AG09319 (cell line): ENCODE measurements at regions not wholly inside any gene's neighbourhood (a gene's known extent, or its start where the extent isn't known, plus 50 kb on each side); places are given as distances from the start of the nearest gene placed in this dataset.

Source experiments
- DNase-seq: peaks from one replicate; pipeline ENCODE4 v3.0.0-alpha.2; 2010; ENCODE audit warnings: low read depth; ENCODE audit errors: extremely low read depth
- TF ChIP-seq, protein P1 (sequence below): IDR thresholded peaks from 2 replicates; pipeline ENCODE4 v1.5.1; 2011; ENCODE audit warnings: low read depth, mild to moderate bottlenecking, inconsistent platforms, low read length, moderate library complexity

GRCh38 chr7:115491744-115492380 is 538.7 kb downstream of the TFEC start:
- TF ChIP-seq, protein P1, sequence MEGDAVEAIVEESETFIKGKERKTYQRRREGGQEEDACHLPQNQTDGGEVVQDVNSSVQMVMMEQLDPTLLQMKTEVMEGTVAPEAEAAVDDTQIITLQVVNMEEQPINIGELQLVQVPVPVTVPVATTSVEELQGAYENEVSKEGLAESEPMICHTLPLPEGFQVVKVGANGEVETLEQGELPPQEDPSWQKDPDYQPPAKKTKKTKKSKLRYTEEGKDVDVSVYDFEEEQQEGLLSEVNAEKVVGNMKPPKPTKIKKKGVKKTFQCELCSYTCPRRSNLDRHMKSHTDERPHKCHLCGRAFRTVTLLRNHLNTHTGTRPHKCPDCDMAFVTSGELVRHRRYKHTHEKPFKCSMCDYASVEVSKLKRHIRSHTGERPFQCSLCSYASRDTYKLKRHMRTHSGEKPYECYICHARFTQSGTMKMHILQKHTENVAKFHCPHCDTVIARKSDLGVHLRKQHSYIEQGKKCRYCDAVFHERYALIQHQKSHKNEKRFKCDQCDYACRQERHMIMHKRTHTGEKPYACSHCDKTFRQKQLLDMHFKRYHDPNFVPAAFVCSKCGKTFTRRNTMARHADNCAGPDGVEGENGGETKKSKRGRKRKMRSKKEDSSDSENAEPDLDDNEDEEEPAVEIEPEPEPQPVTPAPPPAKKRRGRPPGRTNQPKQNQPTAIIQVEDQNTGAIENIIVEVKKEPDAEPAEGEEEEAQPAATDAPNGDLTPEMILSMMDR, result no peak
- DNase-seq, result no peak

GRCh38 chr7:115479448-115479847 is 551.1 kb downstream of the TFEC start:
- DNase-seq, result no peak
- TF ChIP-seq, protein P1, result no peak

GRCh38 chr7:115478426-115478825 is 552.1 kb downstream of the TFEC start:
- no peak for DNase-seq

DNA sequence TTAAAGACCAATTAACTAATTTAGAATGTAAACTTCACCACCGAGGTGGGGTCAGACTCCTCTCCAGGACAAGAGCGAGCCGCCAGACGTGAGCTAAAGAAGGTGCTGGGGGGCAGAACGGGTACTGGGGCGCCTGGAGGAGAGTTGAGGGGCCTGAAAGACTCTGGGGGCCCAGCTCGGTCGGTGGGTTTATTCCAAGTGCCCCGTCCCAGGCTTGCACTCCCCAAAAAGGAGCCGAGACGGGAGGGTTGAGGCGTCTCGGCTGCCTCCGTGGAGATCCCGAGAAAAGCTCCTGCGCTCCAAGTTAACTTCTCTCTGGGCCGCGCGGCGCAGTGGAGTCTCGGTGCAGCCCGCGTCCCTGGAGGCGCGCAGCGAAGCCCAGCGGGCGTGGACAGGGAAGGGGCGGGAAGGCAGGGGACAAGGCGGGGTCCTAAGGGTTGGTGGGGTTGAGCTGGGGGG is 553.3 kb downstream of the TFEC start:
- TF ChIP-seq, protein P1, result no peak; the same call in 1 of the 2 replicates
- no peak for DNase-seq

More at GRCh38 chr7:115478426-115478825, 552.1 kb downstream of the TFEC start:
- TF ChIP-seq, protein P1, result no peak

DNA sequence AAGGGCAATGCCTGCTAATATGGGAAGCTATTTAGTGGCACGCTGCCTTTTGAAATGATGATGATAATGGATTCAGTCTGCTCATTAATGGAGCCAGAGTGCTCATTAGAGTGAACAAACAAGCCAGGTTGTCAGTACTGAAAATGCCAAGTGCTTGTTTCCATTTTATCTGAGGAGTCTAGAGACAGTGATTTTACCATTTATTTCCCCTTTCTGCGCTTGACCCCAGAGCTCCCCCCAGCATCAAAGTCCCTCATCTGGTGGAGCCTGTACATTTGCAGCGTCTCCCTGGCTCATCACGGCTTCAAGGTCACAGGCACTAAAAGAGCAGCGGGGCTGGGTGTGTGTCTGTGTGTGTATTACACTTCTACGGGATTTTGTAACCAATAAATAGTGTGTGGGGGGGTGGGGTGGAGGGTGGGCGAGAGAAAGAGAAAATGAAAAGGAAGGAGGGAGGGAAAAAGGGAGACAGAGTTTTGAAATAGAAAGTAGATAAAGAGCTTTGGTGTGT is 553.8 kb downstream of the TFEC start:
- no peak for DNase-seq
- TF ChIP-seq, protein P1, result no peak

DNA sequence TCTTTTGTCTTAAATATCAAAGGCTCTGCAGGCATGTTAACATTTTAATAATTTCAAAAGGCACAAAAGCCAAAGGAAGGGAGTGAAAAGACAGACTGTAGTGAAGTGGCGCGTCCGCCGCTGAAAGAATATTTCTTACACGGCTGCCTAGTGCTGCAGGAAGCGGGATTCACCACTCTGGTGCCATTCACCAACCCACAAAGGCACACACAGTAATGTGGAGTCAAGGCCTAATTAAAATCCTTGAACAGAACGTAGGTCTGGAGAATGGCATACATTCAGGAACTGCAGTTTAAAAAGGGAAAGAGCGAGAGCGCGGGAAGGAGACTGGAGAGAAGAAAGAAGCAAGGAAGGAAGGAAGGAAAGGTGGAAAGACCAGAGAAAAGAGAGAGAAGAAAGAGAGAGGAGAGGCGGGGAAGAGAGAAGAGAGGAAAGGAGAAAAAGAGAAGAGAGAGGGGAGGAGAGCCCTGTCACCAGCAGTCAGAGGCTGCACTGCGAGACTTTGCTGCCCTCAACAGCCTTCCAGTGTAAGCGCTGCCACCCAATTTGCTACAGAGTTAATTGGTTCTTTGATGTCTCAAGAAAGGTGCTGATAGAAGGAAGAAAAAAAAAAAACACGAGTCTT is 554.0 kb downstream of the MDFIC start:
- no peak for DNase-seq
- TF ChIP-seq, protein P1, result no peak; the same call in 1 of the 2 replicates

GRCh38 chr7:115475206-115475605 is 553.3 kb downstream of the MDFIC start:
- DNase-seq, result no peak
- TF ChIP-seq, protein P1, result no peak
